HG03439 (cell line): ENCODE measurements at regions not wholly inside any gene's neighbourhood (a gene's known extent, or its start where the extent isn't known, plus 50 kb on each side); places are given as distances from the start of the nearest gene placed in this dataset.
A peak's percentile ranks its signal among the peaks of the same experiment; 100 is the strongest.

Experiments
- ATAC-seq: cut with Tn5 transposase; IDR thresholded peaks from one replicate; pipeline ENCODE4 v1.9.1; 2021; ENCODE audit warnings: mild to moderate bottlenecking, moderate library complexity; ENCODE audit not compliant: unreplicated experiment

DNA sequence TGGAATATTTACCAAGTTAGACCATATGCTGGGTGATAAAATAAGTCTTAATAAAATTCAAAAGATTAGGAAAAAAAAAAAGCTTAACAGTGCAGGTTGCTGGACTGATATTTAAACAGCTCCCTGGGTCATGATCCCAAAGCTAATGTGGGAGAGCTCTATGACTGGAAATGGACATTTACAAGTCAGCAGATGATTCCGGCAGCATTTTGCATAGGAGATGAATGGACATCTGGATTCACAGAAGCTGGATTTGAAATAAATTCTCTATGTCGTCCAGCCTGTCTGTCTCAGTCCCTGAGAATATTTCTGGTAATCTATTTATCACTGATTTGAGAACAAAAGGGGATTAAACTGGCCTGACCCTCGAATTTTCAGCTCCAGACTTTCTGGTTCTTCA lies 52.3 kb upstream of the KLHL25 start:
- no peak for ATAC-seq

DNA sequence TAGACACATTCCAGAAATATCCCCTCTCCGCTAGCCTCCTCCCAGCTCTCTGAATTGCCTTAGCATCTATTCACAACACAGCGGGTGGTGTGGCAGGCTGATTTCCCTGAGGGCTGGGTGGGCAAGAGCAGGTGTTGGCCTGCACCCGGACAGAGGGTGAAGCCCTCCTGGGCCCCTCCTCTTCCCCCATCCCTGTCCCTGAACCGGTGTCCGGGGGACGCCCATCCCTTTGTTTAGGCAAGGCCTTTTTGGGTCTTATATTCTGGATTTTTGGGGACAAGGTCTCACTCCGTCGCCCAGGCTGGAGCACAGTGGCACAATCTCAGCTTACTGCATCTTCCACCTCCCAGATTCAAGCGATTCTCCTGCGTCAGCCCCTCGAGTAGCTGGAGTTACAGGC lies 55.2 kb upstream of the KLHL25 start:
- no peak for ATAC-seq

DNA sequence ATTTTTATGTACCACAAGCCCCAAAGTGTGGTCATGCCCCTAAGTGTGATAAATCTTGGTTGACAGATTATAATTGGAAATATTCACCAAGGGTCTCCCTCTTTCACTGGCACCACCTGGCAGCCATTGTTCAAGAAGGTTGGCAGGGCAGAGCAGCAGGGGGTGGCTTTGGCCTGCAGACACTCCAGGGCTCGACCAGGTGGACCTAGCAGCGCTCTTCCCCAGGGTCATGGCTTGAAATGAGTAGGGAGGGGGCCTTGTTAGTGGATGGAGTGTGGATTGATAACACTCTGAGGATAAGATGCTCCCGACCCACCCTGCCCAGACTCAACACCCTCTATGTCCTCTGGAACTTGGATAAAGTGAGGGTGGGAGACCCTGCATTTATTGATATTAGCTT lies 58.2 kb upstream of the KLHL25 start:
- ATAC-seq = no peak

DNA sequence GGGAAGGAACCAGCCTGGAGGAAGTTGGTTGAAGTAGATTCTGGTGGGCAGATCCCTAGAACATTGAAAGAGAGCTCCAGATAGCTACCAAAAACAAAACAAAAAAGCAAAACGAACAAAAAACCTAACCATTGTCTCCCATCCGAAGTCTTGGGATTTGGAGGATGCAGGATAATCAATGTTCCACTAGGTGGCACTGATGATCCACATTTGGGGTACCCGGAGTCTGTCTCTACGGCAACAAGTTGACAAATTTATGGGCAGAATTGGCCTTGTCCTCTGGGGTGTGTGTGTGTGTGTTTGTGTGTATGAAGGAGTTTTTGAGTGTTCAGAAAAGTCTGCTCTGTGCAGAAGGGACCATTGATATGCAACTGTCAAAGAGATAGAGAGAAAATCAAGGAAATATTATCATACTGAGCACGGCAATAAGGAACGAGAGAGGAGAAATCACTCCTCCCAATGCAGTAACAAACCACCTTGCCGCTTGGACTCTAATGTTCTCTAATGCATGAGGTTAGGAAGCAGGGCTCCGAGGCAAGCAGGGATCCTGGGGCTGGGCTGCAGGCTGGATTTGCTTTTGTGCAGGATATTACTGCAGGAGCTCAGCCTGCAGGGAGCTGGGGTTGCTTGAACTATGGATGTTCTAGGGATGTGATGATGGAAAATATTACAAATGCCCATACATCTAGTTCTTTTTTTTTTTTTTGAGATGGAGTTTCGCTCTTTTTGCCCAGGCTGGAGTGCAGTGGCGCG lies 59.8 kb upstream of the KLHL25 start:
- ATAC-seq = peak; percentile 63

DNA sequence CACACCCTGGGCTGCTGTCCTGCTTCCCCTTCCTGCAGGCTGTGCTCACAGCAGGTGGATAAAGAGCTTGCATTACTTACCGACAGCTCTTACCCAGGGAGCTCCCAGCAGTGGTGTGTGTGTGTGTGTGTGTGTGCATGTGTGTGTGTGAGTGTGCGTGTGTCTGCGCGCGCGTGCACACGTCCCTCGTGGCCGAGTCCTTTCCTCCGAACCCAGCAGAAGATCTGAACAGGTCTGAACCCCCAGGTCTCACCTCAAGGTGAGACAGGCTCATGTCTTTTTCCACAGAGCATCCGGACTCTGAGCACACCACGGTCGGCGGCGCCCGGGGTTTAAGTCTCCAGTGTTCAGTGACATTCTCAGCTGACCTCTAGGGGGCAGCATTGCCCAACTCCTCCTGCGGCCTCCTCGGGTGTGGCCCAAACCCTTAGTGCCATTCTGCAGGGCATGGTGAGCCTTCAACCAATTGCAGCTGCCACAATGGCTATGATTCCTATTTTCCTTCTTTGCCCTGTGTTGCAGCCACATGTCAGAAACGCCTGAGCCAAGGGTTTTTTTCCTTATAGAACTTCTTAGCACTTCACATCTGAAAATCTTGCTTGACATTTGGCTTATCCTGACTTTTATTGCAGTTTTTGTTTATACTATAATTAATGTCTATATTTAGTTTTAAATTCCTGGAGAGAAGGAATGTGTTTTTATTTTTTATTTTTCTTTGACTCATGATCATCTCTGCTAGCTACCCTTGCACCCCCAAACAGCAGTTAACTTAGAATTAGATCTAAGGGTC lies 64.1 kb upstream of the KLHL25 start:
- peak; percentile 90 for ATAC-seq

DNA sequence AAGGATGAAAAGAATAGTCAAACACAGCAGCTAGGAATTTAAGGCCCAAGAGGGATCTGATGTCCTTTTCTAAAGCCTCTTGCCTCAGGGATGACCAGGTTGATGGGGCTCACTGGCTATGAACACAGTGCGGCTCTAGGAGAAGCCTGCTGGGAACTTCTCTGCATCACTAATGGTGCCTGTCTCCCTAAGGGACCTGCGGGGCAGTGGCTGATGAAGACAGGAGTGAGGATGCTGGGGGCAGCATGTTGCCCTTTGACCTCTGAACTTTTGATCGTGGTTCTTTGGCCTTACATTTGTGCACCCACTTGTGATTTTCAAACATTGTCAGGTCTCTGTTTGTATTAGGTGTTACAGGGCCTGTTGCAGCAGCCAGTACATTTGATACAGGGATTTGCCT lies 64.9 kb upstream of the KLHL25 start:
- no peak for ATAC-seq

DNA sequence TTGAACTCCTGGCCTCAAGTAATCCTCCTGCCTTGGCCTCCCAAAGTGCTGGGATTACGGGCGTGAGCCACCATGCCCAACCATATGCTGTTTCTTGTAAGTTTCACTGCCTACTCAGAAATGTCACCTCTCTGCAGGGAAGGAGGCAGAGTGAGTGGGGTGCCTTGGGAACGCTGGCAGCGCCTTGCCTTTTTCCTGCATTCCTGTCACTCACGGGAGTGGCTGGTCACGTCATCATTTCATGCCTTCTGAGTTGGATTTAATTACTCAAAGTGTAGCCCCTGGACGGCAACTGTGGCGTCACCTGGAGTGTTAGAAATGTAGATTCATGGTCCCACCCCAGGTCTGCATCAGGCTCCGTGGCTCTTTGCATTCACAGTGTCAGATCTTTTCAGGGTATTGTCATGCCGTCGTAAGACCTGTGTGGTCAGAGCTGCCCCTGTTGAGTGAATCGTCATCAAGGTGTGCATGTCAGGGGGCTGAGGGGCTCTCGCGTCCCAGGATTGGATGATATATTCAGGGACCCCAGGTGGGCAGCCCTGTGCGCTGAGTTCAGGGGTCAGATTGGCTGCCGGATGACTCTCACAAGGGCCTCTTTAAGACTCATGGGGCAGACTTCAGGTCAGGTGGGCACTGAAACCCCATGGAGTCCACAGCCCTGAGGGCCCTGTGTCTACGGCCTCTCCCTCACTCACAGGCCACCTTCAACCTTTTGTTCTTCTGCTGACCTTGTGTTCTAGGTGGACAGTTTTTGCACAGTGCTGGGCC lies 65.9 kb upstream of the KLHL25 start:
- ATAC-seq = no peak

DNA sequence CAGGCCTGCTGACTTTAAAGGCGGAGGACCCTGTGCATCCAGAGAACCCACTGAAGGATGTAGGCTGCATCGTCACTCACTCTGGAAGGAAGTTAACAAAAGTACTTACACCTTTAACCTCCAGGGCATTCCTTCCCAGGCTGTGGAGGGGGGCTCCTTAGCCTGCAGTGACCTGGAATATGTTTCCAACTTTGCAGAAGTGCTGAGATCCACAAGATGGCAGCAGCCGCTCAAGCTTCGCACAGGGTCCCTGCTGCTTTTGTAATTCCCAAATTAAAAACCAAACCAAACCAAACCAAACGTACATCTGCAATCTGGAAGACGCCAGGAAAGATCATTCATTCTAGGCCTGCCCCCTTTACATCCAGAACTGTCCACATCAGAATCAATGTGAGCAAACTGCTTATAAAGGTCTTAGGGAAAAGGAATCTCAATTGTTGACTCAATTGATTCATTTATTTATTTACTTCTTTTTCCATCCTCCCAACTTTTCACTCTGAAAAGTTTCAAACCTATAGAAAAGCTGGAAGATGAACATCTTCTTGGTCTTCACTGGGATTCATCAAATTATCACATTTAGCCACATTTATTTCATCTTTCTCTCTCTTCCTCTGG lies 70.5 kb upstream of the KLHL25 start:
- no peak for ATAC-seq

DNA sequence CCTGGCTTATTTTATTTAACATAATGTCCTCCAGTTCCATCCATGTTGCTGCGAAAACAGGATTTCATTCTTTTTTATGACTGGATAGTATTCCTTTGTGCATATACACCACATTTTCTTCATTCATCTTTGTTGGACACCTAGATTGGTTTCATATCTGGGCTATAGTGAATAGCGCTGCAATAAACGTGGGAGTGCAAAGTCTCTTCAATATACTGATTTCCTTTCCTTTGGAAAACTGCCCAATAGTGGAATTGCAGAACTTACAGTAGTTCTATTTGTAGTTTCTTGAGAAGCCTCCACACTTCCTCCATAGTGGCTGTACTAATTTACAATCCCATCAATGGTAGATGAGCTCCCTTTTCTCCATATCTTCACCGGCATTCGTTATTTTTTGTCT lies 72.5 kb upstream of the KLHL25 start:
- ATAC-seq = no peak

DNA sequence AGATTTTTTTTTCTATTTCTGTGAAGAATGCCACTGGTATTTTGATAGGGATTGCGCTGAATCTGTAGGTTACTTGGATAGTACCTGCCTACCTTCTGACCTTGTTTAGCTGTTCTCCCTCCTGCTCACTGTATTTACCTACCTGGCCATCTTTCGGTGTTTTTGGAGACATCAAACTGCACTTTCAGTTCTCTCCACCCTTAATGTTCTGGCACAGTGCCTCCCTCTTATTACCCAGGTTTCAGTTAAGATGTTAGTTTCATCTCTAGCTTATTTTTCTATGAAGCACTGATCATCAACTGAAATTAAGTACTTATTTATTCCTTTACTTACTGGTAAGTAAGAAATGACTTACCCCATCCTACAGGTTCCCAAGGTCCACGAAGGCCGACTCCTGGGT lies 74.4 kb upstream of the KLHL25 start:
- no peak for ATAC-seq

DNA sequence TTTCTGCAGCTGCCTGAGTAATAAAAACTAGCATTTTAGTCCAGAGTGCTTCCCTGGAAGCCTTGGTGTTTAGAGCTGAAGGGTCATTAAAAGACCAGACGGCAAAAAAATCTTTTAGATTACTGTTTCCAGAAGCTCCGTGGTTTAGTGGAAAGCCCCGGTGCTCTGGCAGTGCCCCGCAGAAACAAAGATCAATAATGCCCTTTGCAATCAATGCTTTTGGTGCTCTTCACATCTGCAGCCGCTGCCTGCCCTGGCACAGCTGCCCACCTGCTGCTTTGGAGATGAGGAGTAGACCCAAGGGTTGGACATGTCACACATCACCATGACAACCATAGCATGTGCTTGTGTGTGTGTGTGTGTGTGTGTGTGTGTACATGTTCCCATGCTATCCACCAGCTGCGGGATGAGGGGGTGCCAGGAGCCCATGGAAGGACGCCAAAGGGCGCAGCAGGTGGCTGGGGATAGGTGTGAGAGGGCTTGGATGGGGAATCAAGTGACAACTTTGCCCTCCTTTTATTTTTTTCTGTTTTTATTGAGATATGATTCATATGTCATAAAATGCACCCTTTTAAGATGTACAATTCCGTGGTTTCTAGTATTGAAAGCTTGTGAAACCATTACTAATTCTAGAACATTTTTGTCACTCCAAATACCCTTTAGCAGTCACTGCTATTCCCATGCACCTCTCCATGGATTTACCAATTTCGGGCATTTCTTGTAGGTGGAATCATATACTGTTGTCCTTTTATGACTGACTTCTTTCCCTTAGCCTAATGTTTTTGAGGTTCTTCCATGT lies 75.7 kb upstream of the KLHL25 start:
- no peak for ATAC-seq

DNA sequence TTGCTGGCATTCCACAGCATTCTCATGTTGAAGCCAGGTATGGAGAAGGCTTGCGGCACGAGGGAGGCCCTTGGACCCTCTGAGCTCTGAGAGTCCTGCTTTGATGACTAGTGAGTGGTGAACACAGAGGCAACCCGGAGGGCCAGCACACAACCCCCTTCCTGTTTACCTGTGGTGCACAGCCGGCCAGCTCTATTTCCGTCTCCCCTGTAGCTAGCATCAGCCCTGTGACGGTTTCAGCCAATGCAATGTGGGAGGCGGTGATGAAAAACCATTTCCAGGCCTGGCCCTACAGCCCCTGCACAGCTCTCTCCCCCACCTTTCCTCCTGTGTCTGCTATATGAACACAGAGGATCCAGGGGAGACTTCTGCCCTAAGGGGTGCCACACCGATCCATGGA lies 76.8 kb upstream of the KLHL25 start:
- no peak for ATAC-seq

DNA sequence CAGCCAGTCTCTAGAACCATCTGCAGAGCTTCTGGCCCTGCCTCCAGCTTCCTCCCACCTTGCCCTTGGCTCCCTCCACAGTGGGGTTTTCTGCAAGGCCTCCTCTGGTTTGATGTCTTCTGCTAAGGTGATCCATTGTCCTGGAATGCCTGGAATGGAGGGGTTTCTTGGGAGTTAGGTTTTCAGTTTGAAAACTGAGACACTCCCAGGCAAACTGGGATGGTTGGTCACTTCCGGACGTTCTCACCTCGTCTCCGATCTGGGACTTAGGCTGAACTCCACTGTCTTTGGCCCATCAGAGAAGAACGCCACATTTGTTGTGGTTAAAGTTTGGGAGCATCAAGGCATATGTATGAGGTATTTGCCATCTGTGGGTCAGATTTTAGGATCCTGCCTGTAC lies 77.4 kb upstream of the KLHL25 start:
- ATAC-seq = no peak

DNA sequence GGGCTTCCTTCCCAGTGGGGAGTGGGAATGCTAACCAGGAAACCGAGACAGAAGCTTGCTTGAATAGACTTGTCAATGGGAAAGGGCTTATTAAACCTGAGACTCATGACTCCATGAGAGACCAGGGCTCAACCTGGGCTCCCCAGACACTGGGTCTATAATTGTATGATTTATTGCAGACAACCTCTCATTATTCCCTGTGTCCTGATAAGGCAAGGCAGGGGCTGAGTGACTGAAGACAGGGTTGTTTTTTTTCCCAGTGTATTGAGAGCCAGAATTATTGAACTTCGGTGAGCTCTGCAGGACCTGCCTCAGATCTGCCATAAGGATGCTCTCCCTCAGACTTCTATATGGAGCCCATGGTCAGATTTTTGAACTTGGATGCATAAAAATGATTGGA lies 79.5 kb upstream of the KLHL25 start:
- ATAC-seq = no peak

DNA sequence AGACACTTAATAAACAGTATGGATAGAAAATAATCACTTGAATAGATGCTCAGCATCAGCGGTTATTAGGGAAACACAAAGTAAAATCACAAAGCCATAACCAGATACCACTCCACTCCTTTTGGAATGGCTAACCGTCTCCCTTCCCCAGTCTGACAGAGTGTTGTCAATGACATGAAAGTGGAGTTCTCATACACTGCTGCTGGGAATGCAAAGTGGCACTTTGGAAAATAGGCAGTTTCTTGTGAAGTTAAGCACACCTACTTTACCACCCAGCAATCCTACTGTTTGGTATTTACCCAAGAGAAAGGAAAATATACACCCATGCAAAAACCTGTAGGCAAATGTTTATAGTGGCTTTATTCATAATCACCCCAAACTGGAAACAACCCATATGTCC lies 81.0 kb upstream of the KLHL25 start:
- ATAC-seq = no peak

DNA sequence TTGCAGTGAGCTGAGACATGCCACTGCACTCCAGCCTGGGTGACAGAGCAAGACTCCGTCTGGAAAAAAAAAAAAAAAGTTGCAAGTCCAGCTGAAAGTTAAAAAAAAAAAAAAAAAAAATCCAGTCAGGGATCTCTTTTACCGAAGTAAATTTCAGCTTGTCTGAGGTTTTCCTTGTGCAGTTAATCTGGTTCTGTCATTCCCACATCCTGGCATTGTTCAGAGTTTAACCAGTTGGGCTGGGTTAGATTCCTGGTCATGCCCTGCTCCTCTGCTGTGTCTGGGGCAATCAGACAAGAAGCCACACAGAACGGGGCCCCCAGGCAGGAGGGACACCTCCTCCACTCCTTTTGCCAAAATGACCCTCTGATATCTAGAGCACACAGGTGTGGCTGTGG lies 84.1 kb upstream of the KLHL25 start:
- no peak for ATAC-seq

DNA sequence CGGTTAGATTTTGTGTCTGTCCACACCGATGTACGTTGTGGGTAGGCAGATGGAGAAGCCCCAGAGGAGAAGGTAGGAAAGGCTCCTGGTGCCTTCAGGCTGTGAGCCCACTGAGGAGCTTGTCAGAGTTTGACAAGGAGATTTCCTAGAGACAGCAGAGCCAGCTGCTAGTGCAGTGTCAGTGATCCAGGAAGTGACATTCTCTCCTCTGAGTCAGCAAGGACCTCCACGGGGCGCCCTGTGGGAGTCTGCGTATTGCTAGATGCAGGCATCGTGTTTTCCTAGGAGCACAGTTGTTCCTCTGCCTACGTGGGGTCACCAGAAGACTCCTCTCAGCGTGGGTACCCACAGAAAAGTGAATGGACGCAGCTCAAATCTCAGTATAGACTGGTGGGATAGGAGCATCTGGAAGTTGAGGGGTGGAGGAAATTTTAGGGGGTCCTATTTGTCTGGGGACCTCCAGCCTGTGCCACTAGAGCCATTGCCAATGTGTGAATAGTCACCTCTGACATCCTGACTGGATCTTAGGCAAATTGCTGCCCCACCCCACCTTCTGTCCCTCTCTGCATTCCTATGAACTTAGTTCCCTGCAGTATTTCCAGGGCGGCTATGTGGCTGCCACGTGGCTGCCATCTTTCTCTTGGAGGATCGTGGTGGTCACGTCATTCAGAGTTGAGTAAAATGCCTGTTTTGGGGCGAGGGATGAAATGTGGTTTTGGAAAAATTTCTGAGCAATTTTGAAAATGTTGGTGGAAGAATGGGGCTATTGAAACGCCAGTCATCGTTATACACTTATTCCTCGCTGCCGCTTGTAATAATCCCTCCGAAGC lies 84.8 kb upstream of the KLHL25 start:
- ATAC-seq = no peak

DNA sequence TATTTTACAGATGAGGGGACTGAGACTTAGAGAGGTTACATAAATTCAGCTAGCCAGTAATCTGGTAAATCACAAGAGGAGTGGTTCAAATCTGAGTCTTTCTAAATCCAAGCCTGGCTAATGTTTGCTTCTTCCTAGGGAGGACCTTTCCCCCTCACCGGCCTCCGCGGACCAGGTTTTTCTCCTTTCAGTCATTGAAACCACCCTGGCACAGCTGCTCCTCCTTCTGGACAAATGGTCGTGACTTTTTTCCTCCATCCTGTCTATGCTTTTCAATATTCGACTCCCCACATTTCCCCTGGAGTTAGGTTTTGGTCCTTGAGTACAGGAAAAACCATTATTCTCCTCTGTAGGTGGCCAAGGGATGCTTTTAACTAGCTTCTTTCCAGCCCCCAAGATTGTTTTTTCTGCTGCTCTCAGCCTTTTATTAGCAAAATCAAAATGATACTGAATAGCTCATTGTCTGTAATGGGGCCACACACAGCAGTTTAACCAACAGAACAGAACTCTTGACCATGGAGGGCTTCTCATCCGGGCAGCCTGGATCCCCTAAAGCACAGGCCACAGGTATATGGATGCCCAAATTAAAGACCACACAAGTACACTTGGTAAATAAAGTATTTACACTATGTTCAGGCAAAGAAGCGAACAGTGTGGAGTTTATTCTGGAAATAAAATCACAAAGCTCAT lies 85.9 kb upstream of the KLHL25 start:
- no peak for ATAC-seq

DNA sequence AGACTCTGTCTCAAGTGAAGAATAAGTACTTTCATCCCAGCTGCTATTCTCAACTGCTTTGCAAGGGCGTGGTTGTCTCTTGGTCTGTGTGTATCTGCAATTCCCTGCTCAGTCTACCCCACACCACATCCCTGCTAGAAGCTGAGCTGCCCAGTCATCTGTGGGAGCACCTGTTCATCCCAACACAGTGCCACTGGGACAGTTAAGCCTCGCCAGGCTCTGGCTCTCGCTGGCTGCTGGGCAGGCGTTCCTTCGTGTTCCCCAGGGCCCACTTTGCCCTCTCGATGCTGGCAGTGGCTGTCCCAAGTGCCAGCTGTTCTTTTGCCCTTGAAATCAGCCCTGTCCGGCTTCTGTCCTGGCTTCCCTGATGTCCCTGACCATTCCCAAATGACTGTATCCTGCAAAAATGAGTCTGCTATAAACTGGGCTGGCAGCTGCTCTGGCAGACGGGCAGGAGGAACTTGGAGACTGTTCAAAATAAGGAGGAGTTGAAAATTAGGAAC lies 91.6 kb upstream of the KLHL25 start:
- no peak for ATAC-seq
